HEK293 (cell line): ENCODE measurements at regions not wholly inside any gene's neighbourhood (a gene's known extent, or its start where the extent isn't known, plus 50 kb on each side); places are given as distances from the start of the nearest gene placed in this dataset.

Source experiments
- CTCF ChIP-seq: fragments of 450-650 bp; formaldehyde crosslinking; IDR thresholded peaks from 2 replicates; pipeline ENCODE4 v1.5.1; 2016; ENCODE audit warnings: missing biosample characterization, missing genetic modification characterization
- PRDM2 ChIP-seq: fragments of 450-650 bp; formaldehyde crosslinking; IDR thresholded peaks from 2 replicates; pipeline ENCODE4 v1.5.1; 2016; ENCODE audit warnings: missing biosample characterization, missing genetic modification characterization, borderline replicate concordance
- SP2 ChIP-seq: fragments of 450-650 bp; formaldehyde crosslinking; IDR thresholded peaks from 2 replicates; pipeline ENCODE4 v1.5.1; 2016; ENCODE audit warnings: missing biosample characterization, missing genetic modification characterization
- ZNF140 ChIP-seq: fragments of 450-650 bp; formaldehyde crosslinking; IDR thresholded peaks from 2 replicates; pipeline ENCODE4 v1.5.1; 2016; ENCODE audit warnings: missing biosample characterization, missing genetic modification characterization
- ZNF433 ChIP-seq: fragments of 450-650 bp; formaldehyde crosslinking; IDR thresholded peaks from 2 replicates; pipeline ENCODE4 v1.5.1; 2016; ENCODE audit warnings: missing biosample characterization, missing genetic modification characterization, low read depth
- ZNF677 ChIP-seq: fragments of 450-650 bp; IDR thresholded peaks from 2 replicates; pipeline ENCODE4 v1.5.0; 2018; ENCODE audit warnings: missing biosample characterization, mild to moderate bottlenecking, missing genetic modification characterization, moderate library complexity
- ZNF76 ChIP-seq: fragments of 450-650 bp; formaldehyde crosslinking; IDR thresholded peaks from 2 replicates; pipeline ENCODE4; 2016; ENCODE audit warnings: low read depth, missing biosample characterization, missing genetic modification characterization, borderline replicate concordance

GRCh38 chr22:46035742-46036557 lies 59.0 kb upstream of the WNT7B start:
- TF ChIP-seq ZNF140 (tag by site-specific recombination) (no peak), PRDM2 (no peak), ZNF76 (tag by site-specific recombination) (no peak), CTCF (no peak), SP2 (tag by site-specific recombination) (peak; percentile 86), ZNF677 (tag by site-specific recombination) (no peak), ZNF433 (tag by site-specific recombination) (no peak)
